ENCODE measurements at regions not wholly inside any gene's neighbourhood (a gene's known extent, or its start where the extent isn't known, plus 50 kb on each side); places are given as distances from the start of the nearest gene placed in this dataset.

GRCh38 chr13:70849222-70849621 lies 741.0 kb upstream of the KLHL1 start:
- no peak overlapping the region for H3K27ac ChIP-seq (replicated peaks)
- H3K4me1 ChIP-seq = no peaks in the 10 kb centered on the region
- intact Hi-C loops (cut with micrococcal nuclease) = no loop called here
- DNase-seq = no peak
- H3K36me3 ChIP-seq = no peaks in the 10 kb centered on the region
- H3K4me3 ChIP-seq = no peak overlapping the region
- TF ChIP-seq CTCF (IDR thresholded peaks at IDR 0.05; ENCODE audit: borderline replicate concordance) = no peak
- H3K27me3 ChIP-seq (ENCODE audit: low read depth) = no peaks in the 10 kb centered on the region
- peaks cover 12% of the 10 kb centered on the region for H3K9me3 ChIP-seq (replicated peaks)

- H3K4me1 ChIP-seq = no peaks in the 10 kb centered on the region
- no peak for DNase-seq
- intact Hi-C loops (cut with micrococcal nuclease) = no loop called here
- H3K27ac ChIP-seq (replicated peaks) = no peak overlapping the region
- H3K27me3 ChIP-seq (ENCODE audit: low read depth) = no peaks in the 10 kb centered on the region
- no peak for TF ChIP-seq CTCF (IDR thresholded peaks at IDR 0.05; ENCODE audit: borderline replicate concordance)
- H3K9me3 ChIP-seq (replicated peaks) = peaks cover 12% of the 10 kb centered on the region
- no peak overlapping the region for H3K4me3 ChIP-seq
- H3K36me3 ChIP-seq = no peaks in the 10 kb centered on the region
Measured at GRCh38 chr13:70844391-70845108, 736.3 kb upstream of the KLHL1 start.

GRCh38 chr13:70842062-70842644 lies 733.9 kb upstream of the KLHL1 start:
- Histone ChIP-seq H3K27me3 (ENCODE audit: low read depth) (no peaks in the 10 kb centered on the region), H3K27ac (replicated peaks) (no peak overlapping the region), H3K9me3 (replicated peaks) (peaks cover 12% of the 10 kb centered on the region), H3K4me1 (no peaks in the 10 kb centered on the region), H3K36me3 (no peaks in the 10 kb centered on the region), H3K4me3 (no peak overlapping the region)
- intact Hi-C loops (cut with micrococcal nuclease) = no loop called here
- no peak for DNase-seq
- TF ChIP-seq CTCF (IDR thresholded peaks at IDR 0.05; ENCODE audit: borderline replicate concordance) = no peak

- Histone ChIP-seq H3K27me3 (ENCODE audit: low read depth) (no peaks in the 10 kb centered on the region), H3K4me3 (no peak overlapping the region), H3K27ac (replicated peaks) (no peak overlapping the region), H3K9me3 (replicated peaks) (peaks cover 10% of the 10 kb centered on the region), H3K4me1 (no peaks in the 10 kb centered on the region), H3K36me3 (no peaks in the 10 kb centered on the region)
- TF ChIP-seq CTCF (IDR thresholded peaks at IDR 0.05; ENCODE audit: borderline replicate concordance) = no peak
- no peak for DNase-seq
- intact Hi-C loops (cut with micrococcal nuclease) = no loop called here
Measured at GRCh38 chr13:70841240-70842061, 733.2 kb upstream of the KLHL1 start.

- H3K4me1 ChIP-seq = no peaks in the 10 kb centered on the region
- intact Hi-C loops (cut with micrococcal nuclease) = no loop called here
- no peak for TF ChIP-seq CTCF (IDR thresholded peaks at IDR 0.05; ENCODE audit: borderline replicate concordance)
Measured at GRCh38 chr13:70835371-70835770, 727.1 kb upstream of the KLHL1 start.

More at GRCh38 chr13:70835371-70835770, 727.1 kb upstream of the KLHL1 start:
- DNase-seq = no peak
- Histone ChIP-seq H3K9me3 (replicated peaks) (no peaks in the 10 kb centered on the region), H3K4me3 (no peak overlapping the region), H3K27ac (replicated peaks) (no peak overlapping the region), H3K27me3 (ENCODE audit: low read depth) (no peaks in the 10 kb centered on the region), H3K36me3 (no peaks in the 10 kb centered on the region)

Measured in left ventricle myocardium inferior (tissue), 1 donor.